Right lobe of liver (tissue), 4 donors: ENCODE measurements at regions not wholly inside any gene's neighbourhood (a gene's known extent, or its start where the extent isn't known, plus 50 kb on each side); places are given as distances from the start of the nearest gene placed in this dataset.

Experiments used
- POLR2A ChIP-seq: fragments of 450-650 bp; IDR thresholded peaks from one replicate; pipeline ENCODE4 v1.6.1; 2017; ENCODE audit warnings: antibody characterized with exemption, mild to moderate bottlenecking
- TF ChIP-seq, protein P1 (sequence below), 4 donors: fragments of 200-600 bp in 3 of 4; fragments of 450-650 bp in 1 of 4; IDR thresholded peaks; one replicate each; pipeline versions ENCODE4 v1.5.1 to v1.8.0; 2016 to 2022; ENCODE audit warnings: antibody characterized with exemption in 4 of 4, mild to moderate bottlenecking in 2 of 4
- donor health status: DM: no; HTN: no; CAD: no.
- donor health status: DM: no; HTN: no; CAD: no.
- donor health status: DM: no; HTN: yes; CAD: no.

DNA sequence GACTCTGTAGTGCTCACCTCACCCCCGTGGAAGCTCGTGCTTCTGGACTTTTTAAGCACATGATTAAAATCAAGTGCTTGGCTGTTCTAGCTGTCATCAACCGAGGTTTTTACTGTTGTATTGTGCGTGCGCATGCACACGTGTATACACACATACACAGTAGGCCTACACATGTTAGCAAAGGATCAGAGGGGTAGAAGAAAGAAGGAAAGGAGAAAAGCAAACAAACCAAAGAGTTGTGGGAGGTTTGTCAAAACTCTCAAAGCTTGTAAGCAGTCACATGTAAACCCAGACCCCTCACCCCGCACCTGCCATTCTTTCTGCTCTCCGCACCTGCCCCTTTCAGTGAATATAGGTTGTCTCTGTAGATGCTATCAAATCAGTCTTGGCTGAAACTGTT is 311.8 kb downstream of the HS3ST1 start:
- TF ChIP-seq, protein P1, sequence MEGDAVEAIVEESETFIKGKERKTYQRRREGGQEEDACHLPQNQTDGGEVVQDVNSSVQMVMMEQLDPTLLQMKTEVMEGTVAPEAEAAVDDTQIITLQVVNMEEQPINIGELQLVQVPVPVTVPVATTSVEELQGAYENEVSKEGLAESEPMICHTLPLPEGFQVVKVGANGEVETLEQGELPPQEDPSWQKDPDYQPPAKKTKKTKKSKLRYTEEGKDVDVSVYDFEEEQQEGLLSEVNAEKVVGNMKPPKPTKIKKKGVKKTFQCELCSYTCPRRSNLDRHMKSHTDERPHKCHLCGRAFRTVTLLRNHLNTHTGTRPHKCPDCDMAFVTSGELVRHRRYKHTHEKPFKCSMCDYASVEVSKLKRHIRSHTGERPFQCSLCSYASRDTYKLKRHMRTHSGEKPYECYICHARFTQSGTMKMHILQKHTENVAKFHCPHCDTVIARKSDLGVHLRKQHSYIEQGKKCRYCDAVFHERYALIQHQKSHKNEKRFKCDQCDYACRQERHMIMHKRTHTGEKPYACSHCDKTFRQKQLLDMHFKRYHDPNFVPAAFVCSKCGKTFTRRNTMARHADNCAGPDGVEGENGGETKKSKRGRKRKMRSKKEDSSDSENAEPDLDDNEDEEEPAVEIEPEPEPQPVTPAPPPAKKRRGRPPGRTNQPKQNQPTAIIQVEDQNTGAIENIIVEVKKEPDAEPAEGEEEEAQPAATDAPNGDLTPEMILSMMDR (IDR thresholded peaks at IDR 0.05): no peak
- TF ChIP-seq POLR2A: no peak
